Occipital lobe (tissue), 1 donor: ENCODE measurements at regions not wholly inside any gene's neighbourhood (a gene's known extent, or its start where the extent isn't known, plus 50 kb on each side); places are given as distances from the start of the nearest gene placed in this dataset.
A peak's percentile ranks its signal among the peaks of the same experiment; 100 is the strongest.

Source experiments
- DNase-seq: peaks from one replicate; lab custom pipeline; 2025; lab: John Stamatoyannopoulos, UW

DNA sequence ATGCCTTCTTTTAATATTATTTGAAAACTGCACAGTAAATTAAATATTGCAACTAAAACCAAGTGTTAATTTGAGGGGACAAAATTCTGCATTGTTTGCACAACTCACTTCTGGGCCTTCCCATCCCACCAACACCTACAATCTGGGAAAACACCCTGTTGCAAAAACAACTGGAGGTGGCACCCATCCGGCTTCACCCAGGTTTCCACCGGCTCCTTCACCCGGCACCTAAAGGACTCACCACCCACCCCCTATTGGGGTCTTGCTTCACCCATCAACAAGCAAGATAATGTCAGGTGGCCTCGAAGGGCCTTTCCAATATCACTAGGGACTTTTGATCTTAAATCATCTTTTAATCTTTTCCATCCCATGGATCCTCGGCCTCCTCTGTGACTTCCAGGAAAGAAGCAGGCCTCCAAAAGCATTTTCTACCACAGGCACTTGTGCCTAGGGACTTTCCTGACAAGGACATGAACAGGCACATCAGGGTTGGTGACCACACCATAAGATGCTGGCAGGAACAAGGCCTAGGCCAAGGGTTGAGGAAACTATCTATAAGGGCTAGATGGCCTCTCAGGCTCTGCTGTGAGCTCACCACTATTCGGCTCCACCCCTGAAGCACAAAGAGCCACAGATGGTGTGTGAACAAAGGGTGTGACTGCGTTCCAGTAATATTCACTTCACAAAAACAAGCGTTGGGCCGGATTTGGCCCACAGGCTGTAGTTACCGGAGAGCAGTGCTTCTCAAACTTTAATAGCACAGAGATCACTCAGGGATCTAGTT, 205.1 kb downstream of the AUH start:
- no peak for DNase-seq

DNA sequence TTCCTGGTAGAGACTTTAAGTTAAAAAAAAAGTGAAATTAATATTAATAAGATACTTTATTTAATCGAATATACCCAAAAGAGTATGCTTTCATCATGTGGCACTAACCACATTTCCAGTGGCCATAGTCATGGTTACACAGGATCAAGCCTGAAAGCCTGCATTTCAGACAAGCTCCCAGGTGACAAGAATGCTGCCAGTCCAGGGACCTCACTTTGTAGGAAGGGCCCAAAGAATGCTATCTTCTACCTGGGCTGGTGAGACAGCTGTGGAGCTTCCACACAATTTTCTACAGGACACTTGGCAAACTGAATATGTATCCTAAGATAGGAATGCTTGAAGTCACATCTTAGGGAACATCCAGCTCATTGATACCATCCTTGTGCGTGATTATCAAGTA, 203.8 kb downstream of the AUH start:
- DNase-seq = no peak

DNA sequence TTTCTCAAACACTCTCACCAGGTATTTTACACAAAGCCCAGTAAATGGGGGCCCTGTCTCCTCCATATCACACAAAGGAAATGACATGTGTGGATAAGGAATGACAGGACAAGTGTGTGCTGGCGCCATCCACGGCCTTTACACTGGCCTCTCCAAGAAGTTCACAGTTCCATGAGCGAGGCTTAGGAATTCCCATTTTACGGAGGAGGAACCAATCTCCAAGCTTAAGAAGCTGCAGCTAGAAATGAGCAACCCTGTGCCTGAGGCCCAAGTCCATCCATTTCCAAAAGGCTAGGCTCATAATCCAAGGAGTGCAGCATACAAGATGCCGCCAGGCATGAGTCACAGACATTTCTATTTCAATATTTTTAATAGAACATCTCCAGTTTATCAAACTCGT, 203.4 kb downstream of the AUH start:
- no peak for DNase-seq

DNA sequence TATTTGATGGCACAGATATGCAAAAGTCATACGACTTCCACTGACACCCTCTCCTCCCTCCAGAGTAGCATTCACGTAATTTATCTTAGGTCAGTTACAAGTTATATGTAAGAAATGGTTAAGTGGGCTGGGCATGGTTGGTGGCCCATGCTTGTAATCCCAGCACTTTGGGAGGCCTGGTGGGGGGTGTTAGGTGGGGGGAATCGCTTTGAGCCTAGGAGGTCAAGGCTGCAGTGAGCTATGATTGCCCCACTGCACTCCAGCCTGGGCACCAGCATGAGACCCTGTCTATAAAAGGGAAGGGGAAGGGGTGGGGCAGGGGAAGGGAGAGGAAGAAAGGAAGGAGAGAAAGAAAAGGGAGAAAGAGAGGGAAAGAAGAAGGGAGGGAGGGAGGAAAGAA, 202.8 kb downstream of the AUH start:
- no peak for DNase-seq

DNA sequence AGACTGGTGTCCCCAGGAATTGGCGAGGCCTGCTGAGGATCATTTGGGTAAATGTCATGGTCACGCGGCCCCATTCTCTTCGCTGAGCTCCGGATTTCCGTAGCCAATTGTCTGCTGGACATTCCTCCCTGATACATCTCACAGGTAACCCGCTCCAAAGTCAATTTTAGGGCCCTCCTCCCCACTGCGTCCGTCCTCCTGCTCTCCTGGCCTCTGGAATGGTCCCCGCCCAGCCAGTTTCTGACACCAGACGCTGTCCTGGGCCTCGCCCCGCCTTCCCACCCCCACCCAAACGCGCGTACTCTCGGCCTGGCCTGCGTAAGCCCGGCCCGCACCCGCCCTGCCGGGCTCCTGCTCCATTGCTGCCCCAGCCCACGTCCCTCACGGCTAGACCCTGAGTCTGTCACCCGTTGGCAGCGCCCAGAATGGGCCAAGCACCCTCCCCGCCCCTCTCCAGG, 202.0 kb downstream of the AUH start:
- DNase-seq = no peak

DNA sequence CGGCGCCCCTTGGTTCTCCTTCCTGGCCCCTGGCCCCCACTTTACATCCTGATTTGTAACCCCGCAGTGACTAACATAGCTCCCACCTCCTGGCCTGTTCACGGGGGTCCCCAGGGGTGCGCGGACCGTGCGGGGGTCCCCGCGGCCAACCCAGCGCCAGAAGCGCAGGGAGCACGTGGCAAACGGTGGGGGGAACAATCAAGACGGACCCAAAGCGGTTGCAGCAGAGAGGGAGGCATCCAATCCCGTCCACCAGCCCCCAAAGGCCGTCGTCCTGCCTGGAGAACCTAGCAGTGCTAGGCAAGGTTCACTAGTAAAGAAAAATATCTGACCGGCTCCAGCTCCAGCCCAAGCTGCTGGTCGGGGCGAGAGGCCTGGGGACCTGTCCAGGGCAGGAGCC, 201.5 kb downstream of the AUH start:
- no peak for DNase-seq

DNA sequence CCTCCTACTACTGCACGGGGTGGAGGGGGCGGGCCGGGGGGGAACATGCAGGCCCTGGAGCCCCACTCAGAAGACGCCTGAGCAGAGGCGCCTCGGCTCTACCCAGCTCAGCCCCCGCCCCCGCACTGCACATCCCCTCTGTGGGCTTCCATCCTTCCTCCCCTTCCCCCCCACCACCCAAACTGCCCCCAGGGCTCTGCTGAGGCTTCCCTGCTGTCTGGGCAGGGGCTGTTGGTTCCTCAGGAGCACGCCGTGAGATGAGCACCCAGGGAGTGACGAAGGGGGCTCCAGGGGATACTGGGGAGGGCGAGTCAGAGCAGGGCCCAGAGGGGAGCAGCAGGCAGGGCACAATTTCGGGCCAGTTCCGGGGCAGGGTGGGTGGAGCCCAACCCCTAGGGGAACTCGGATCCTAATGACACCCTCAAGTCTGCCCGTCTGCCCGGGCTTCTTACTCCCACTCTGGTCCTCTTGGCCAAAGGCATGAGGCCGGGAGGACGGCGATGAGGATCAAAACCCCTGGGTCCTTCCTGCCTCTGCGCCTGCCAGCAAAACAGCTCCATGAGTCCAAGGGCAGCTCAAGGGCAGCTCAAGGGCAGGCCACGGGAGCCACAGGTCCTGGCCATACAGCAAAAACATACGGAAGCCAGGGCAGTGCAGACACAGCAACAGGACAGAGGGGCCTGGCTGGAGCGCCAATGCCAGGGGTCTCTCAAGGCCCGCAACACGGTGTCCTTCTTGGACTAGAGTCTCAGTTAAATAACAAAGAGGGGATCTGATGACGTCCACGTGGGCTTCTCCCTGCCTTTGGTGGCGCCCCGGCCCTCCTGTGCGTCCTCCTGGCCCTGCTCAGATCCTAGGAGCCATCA, 200.9 kb downstream of the AUH start:
- DNase-seq = no peak

DNA sequence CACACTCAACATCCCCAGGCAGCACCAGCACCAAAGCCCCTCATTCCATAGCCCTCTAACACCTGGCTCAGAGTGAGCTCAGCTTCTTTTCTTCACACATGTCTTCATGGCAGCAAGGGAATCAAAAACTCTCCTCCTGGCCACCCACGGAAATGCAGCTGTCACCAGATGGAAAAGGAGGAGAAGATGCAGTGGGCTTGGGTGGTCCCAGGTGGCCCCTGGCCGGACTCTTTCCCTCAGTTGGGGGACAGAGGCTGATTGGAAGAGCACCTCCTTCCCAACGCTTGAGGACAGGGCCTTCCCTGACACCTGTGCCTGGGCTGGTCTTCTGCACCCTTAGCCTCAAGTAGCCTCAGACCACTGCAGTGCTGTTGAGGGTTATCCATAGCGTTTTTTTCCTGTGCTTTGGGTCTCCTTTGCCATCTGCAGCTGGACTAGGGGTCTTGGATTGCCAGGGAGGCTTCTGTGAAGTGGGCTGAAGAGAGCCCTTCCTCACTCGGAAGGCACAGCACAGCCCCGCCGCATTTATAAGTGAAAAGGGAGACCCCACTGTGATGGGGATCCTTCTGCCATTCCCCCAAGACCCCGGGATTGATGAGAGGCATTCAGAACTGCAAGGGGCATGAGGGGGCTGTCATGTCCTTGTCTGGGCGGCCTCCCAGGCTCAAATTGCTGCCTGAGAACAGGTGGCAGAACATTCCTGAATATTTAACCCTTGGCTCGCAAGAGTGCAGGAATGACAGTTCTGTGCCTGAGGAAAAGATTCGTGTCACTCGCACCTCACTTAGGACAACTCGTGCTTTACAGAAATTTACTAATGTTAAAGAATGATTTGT, 200.0 kb downstream of the AUH start:
- DNase-seq = no peak

DNA sequence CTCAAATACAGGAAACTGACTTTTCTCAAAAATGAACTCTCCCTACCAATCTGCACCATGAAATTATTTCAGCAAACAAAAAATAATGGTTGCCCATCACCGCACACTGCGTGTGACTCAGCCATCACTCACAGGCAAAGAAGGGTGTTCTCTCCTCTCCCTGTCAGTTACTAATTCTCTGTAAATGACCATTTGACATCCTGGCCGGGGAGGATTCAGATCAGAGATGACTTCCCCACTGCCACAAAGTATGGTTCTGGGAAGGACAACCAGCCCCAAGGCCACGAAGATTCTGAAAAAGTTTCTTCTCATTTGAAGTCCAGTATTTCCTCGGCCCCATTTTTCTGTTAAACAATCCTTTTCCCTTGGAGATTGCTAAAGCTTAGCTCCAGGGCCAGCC, 199.4 kb downstream of the AUH start:
- no peak for DNase-seq

DNA sequence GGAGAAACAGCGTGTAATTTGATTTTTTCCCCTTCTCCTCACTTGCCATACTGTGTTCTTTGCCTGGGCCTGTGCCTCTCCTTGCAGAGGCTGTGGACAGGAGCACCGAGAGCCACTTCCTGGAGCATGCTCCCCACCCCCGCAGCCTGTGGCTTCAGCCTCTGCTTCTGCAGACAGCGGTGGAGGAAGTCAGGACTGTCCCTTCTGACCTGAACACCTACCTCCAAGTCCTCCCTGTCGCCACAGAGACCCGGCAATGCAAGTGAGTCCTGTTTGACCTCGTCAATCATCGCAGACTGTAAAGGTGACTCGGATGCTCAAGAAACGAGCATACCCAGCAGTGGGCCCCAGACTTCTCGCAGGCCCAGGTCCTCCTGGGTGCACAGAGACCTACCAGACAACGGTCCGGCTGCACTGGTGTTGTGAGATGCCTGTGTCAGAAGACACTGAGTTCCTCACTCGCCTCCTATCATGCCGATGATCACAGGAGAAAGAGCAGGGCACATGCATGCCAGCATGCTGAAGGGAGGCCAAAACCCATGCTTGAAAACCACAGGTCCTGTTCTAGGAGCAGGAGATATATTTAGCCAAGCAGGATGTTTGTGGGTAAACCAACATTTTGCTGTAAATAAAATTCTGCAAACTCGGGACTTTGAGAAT, 198.8 kb downstream of the AUH start:
- DNase-seq = peak; percentile 19

DNA sequence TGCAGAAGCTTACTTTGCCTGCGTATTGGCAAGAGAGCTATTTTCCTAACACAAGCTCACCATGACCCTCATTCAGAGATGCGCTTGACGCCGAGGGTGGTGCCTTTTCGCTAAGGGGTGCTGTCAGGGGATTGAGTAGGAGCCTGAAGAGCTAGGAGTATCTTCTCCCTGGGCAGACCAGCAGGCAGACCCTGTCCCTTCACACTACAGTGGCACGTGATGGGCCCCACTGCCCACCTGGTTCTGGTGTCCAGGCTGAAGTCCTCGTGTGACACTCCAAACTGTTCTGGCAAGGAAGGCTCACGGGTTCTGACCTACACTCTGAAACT, 198.3 kb downstream of the AUH start:
- no peak for DNase-seq

DNA sequence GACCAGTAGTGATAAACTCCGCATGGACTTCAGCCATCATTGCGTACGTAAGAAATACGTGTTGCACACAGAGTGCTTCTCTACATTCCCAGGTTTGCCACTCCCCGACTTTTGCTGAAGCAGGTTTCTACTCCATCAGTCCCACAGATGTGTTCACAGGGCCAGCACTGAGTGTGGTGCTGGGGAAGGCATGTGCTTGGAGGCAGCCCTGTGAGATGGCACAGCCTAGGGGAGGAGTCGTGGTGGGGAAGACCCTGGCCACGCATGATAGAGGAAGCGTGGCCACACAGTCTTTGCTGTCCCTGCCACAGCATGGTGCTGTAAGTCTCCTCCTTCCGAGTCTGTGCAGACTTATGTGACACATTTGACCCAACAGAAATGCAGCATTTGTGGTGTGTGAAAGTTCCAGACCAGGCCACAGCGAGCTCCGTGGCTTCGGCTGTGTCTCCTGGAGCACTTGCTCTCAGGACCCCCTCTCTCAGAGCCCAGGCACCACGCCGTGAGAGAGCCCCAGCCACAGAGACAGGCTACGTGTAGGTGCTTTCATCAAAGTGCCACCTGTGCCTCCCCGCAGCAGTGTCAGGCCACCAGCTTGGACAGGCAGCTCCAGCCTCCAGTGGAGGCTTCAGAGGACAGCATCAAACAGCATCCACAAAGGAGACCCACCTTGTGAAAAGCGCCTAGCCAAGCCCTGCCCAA, 197.8 kb downstream of the AUH start:
- no peak for DNase-seq
